Mesothelial cell of epicardium (in vitro differentiated cells): ENCODE measurements at regions not wholly inside any gene's neighbourhood (a gene's known extent, or its start where the extent isn't known, plus 50 kb on each side); places are given as distances from the start of the nearest gene placed in this dataset.
A peak's percentile ranks its signal among the peaks of the same experiment; 100 is the strongest.

Experiments
- DNase-seq, 2 experiments: peaks; one replicate each; pipeline ENCODE4 v3.0.0; 2021; ENCODE audit warnings: low spot score in 2 of 2; ENCODE audit not compliant: unreplicated experiment in 2 of 2
- H3K27ac Mint-ChIP-seq: 2 replicates; pipeline ENCODE4 v1.8.0; 2021; ENCODE audit warnings: mixed read lengths
- H3K27me3 Mint-ChIP-seq: 2 replicates; pipeline ENCODE4 v1.8.0; 2021; ENCODE audit warnings: low read depth, mixed read lengths
- H3K36me3 Mint-ChIP-seq: 2 replicates; pipeline ENCODE4 v1.8.0; 2021; ENCODE audit warnings: mixed read lengths
- H3K4me1 Mint-ChIP-seq: 2 replicates; pipeline ENCODE4 v1.8.0; 2021; ENCODE audit warnings: mixed read lengths
- H3K4me3 Mint-ChIP-seq: 2 replicates; pipeline ENCODE4 v1.8.0; 2021; ENCODE audit warnings: mild to moderate bottlenecking, moderate library complexity, mixed read lengths
- H3K9me3 Mint-ChIP-seq: 2 replicates; pipeline ENCODE4 v1.8.0; 2021; ENCODE audit warnings: mixed read lengths
- TF ChIP-seq, protein P1 (sequence below): fragments of 200-600 bp; sonication (generic); IDR thresholded peaks from one replicate; pipeline ENCODE4 v1.5.0; 2021; ENCODE audit warnings: antibody characterized with exemption; ENCODE audit not compliant: unreplicated experiment

GRCh38 chr4:187929024-187929423 is 66.5 kb upstream of the ZFP42 start:
- Mint-ChIP-seq H3K27ac (no peak overlapping the region), H3K9me3 (peaks cover 40% of the 10 kb centered on the region), H3K4me1 (peaks cover 6% of the 10 kb centered on the region), H3K4me3 (no peak overlapping the region), H3K27me3 (no peaks in the 10 kb centered on the region), H3K36me3 (peaks cover 6% of the 10 kb centered on the region)
- TF ChIP-seq, protein P1, sequence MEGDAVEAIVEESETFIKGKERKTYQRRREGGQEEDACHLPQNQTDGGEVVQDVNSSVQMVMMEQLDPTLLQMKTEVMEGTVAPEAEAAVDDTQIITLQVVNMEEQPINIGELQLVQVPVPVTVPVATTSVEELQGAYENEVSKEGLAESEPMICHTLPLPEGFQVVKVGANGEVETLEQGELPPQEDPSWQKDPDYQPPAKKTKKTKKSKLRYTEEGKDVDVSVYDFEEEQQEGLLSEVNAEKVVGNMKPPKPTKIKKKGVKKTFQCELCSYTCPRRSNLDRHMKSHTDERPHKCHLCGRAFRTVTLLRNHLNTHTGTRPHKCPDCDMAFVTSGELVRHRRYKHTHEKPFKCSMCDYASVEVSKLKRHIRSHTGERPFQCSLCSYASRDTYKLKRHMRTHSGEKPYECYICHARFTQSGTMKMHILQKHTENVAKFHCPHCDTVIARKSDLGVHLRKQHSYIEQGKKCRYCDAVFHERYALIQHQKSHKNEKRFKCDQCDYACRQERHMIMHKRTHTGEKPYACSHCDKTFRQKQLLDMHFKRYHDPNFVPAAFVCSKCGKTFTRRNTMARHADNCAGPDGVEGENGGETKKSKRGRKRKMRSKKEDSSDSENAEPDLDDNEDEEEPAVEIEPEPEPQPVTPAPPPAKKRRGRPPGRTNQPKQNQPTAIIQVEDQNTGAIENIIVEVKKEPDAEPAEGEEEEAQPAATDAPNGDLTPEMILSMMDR, result peak; percentile 36
- DNase-seq, result no peak

GRCh38 chr4:187934766-187935165 is 60.8 kb upstream of the ZFP42 start:
- Mint-ChIP-seq H3K9me3 (no peaks in the 10 kb centered on the region), H3K4me3 (no peak overlapping the region), H3K4me1 (peaks cover 17% of the 10 kb centered on the region), H3K27ac (no peak overlapping the region), H3K27me3 (no peaks in the 10 kb centered on the region), H3K36me3 (no peaks in the 10 kb centered on the region)
- DNase-seq, result no peak
- TF ChIP-seq, protein P1, result no peak

- H3K27ac Mint-ChIP-seq, result no peak overlapping the region
- peaks cover 11% of the 10 kb centered on the region for H3K4me1 Mint-ChIP-seq
- no peak for DNase-seq
- no peaks in the 10 kb centered on the region for H3K9me3 Mint-ChIP-seq
- no peak overlapping the region for H3K4me3 Mint-ChIP-seq
- H3K36me3 Mint-ChIP-seq, result no peaks in the 10 kb centered on the region
- TF ChIP-seq, protein P1, result no peak
- no peaks in the 10 kb centered on the region for H3K27me3 Mint-ChIP-seq
Observed at GRCh38 chr4:187937557-187937956, 58.0 kb upstream of the ZFP42 start.

- Mint-ChIP-seq H3K4me3 (no peak overlapping the region), H3K27ac (no peak overlapping the region), H3K4me1 (peaks cover 12% of the 10 kb centered on the region), H3K36me3 (no peaks in the 10 kb centered on the region), H3K9me3 (no peaks in the 10 kb centered on the region), H3K27me3 (no peaks in the 10 kb centered on the region)
- DNase-seq, result no peak
- TF ChIP-seq, protein P1, result no peak
Observed at GRCh38 chr4:187940299-187940698, 55.3 kb upstream of the ZFP42 start.

- Mint-ChIP-seq H3K36me3 (no peaks in the 10 kb centered on the region), H3K4me1 (peaks cover 20% of the 10 kb centered on the region), H3K9me3 (no peaks in the 10 kb centered on the region), H3K4me3 (no peak overlapping the region), H3K27me3 (no peaks in the 10 kb centered on the region), H3K27ac (no peak overlapping the region)
- TF ChIP-seq, protein P1, result no peak
- DNase-seq, result no peak
Observed at GRCh38 chr4:187942968-187943367, 52.6 kb upstream of the ZFP42 start.

GRCh38 chr4:187944179-187944578 is 51.4 kb upstream of the ZFP42 start:
- no peak for DNase-seq
- Mint-ChIP-seq H3K9me3 (no peaks in the 10 kb centered on the region), H3K36me3 (no peaks in the 10 kb centered on the region), H3K27me3 (no peaks in the 10 kb centered on the region), H3K4me1 (peaks cover 14% of the 10 kb centered on the region), H3K4me3 (no peak overlapping the region), H3K27ac (no peak overlapping the region)
- TF ChIP-seq, protein P1, result no peak
